DOHH2 (cell line): ENCODE measurements at regions not wholly inside any gene's neighbourhood (a gene's known extent, or its start where the extent isn't known, plus 50 kb on each side); places are given as distances from the start of the nearest gene placed in this dataset.

ENCODE experiments used
- H3F3A ChIP-seq: fragments of 200-600 bp; sonication (generic), shearing (Covaris generic); 2 replicates; pipeline ENCODE4 v1.6.0; 2016; ENCODE audit warnings: antibody characterized with exemption, mild to moderate bottlenecking; ENCODE audit not compliant: control insufficient read depth, insufficient read depth
- H3K27ac ChIP-seq: fragments of 200-600 bp; sonication (generic); 2 replicates; pipeline ENCODE4 v1.5.1; 2014; ENCODE audit warnings: low read depth, mild to moderate bottlenecking, low read length, moderate library complexity
- H3K27me3 ChIP-seq: fragments of 200-600 bp; sonication (generic); 2 replicates; pipeline ENCODE4 v1.6.1; 2014; ENCODE audit warnings: mild to moderate bottlenecking, low read length, mixed read lengths; ENCODE audit not compliant: control insufficient read depth
- H3K36me3 ChIP-seq: fragments of 200-600 bp; sonication (generic); 2 replicates; pipeline ENCODE4 v1.6.1; 2014; ENCODE audit warnings: mild to moderate bottlenecking, low read length, moderate library complexity, mixed read lengths; ENCODE audit not compliant: control insufficient read depth
- H3K4me1 ChIP-seq: fragments of 200-600 bp; sonication (generic); 2 replicates; pipeline ENCODE4 v1.6.1; 2014; ENCODE audit warnings: mild to moderate bottlenecking, low read length, mixed read lengths; ENCODE audit not compliant: control insufficient read depth
- H3K4me2 ChIP-seq: fragments of 200-600 bp; sonication (generic); 2 replicates; pipeline ENCODE4 v1.6.0; 2014; ENCODE audit warnings: mild to moderate bottlenecking, low read length, moderate library complexity
- H3K4me3 ChIP-seq: fragments of 200-600 bp; sonication (generic); 2 replicates; pipeline ENCODE4 v1.5.1; 2014; ENCODE audit warnings: mild to moderate bottlenecking, low read length, mixed read lengths
- H3K79me2 ChIP-seq: fragments of 200-600 bp; sonication (generic); 2 replicates; pipeline ENCODE4 v1.6.1; 2014; ENCODE audit warnings: mild to moderate bottlenecking, low read length, mixed read lengths; ENCODE audit not compliant: control insufficient read depth
- H3K9me2 ChIP-seq: fragments of 200-600 bp; sonication (generic); replicated peaks from 2 replicates; pipeline ENCODE4 v1.6.1; 2014; ENCODE audit warnings: mild to moderate bottlenecking, low read length, mixed read lengths; ENCODE audit not compliant: control insufficient read depth
- H3K9me3 ChIP-seq: fragments of 200-600 bp; sonication (generic); 2 replicates; pipeline ENCODE4 v1.6.1; 2014; ENCODE audit warnings: antibody characterized with exemption, low read length, mixed read lengths; ENCODE audit not compliant: control insufficient read depth, insufficient read depth
- H4K20me1 ChIP-seq: fragments of 200-600 bp; sonication (generic); 2 replicates; pipeline ENCODE4 v1.6.0; 2014; ENCODE audit warnings: low read depth, mild to moderate bottlenecking, antibody characterized with exemption, low read length, moderate library complexity; ENCODE audit not compliant: control insufficient read depth, insufficient read depth
- CTCF ChIP-seq: fragments of 200-600 bp; sonication (generic); IDR thresholded peaks from one replicate; pipeline ENCODE4 v1.5.1; 2014; ENCODE audit warnings: antibody characterized with exemption, mild to moderate bottlenecking, low read depth, low read length; ENCODE audit not compliant: poor library complexity, severe bottlenecking
- EZH2phosphoT487 ChIP-seq: fragments of 200-600 bp; sonication (generic); IDR thresholded peaks from 2 replicates; pipeline ENCODE4 v1.6.1; 2017; ENCODE audit warnings: borderline replicate concordance, mild to moderate bottlenecking, antibody characterized with exemption, low read length, moderate library complexity, mixed read lengths

DNA sequence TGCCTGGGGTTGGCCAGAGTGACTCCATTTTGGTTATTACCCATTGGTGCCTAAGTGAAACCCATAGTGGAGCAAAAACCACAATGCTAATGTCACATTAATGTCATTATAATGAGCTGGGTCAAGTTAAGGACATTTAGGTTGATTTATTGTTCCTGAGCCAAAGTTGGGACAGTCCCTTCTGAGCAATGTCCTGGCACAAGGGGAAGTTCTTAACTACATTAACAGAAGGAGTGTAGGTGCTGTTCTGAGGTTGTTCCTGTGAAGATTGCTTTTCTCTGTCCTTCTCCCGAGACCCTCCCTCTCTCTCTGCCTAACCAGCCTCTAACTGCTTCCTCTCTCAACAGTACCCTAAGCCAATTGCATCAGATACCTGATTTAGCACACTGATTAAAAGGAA, 1956.8 kb upstream of the PCDH10 start:
- Histone ChIP-seq H3K27me3 (no peaks in the 10 kb centered on the region), H3K9me2 (no peaks in the 10 kb centered on the region; the same call in 1 of the 2 replicates), H3K79me2 (no peaks in the 10 kb centered on the region), H3K4me1 (no peaks in the 10 kb centered on the region), H3K36me3 (no peaks in the 10 kb centered on the region), H3K4me2 (no peak overlapping the region), H3K4me3 (no peak overlapping the region), H4K20me1 (no peaks in the 10 kb centered on the region), H3K9me3 (peaks cover 4% of the 10 kb centered on the region), H3K27ac (no peak overlapping the region), H3F3A (no peaks in the 10 kb centered on the region)
- TF ChIP-seq EZH2phosphoT487 (no peak), CTCF (no peak)

DNA sequence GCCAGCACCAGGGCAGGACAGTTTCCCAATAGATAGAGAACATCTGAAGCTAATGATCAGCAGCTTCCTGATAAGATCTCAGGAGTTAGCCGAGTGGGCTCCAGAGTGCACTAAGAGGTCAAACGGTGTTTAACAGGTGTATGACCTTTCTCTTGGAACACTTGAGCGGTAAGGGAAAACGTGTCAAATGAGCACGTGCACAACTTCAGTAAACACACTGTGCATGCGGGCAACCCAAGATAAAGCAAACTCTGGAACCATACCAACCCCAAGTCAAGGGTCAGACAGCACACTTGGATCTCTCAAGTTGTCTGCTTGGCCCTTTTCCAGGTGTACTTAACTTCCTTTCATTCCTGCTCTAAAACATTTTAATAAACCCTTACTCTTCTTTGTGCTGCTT, 1941.5 kb upstream of the PCDH10 start:
- H3K36me3 ChIP-seq: no peaks in the 10 kb centered on the region
- H3K9me3 ChIP-seq: no peaks in the 10 kb centered on the region
- H3K9me2 ChIP-seq: no peaks in the 10 kb centered on the region
- H4K20me1 ChIP-seq: no peaks in the 10 kb centered on the region
- no peaks in the 10 kb centered on the region for H3K79me2 ChIP-seq
- no peaks in the 10 kb centered on the region for H3K4me1 ChIP-seq
- TF ChIP-seq CTCF: no peak
- TF ChIP-seq EZH2phosphoT487: no peak
- no peak overlapping the region for H3K4me2 ChIP-seq
- no peaks in the 10 kb centered on the region for H3K27me3 ChIP-seq
- no peaks in the 10 kb centered on the region for H3F3A ChIP-seq
- H3K27ac ChIP-seq: no peak overlapping the region
- H3K4me3 ChIP-seq: no peak overlapping the region

- no peaks in the 10 kb centered on the region for H3K4me1 ChIP-seq
- H3K36me3 ChIP-seq: no peaks in the 10 kb centered on the region
- no peak for TF ChIP-seq EZH2phosphoT487
- TF ChIP-seq CTCF: no peak
- H3K27ac ChIP-seq: no peak overlapping the region
- no peaks in the 10 kb centered on the region for H3K79me2 ChIP-seq
- no peaks in the 10 kb centered on the region for H3K9me3 ChIP-seq
- no peaks in the 10 kb centered on the region for H3F3A ChIP-seq
- H3K4me2 ChIP-seq: no peak overlapping the region
- no peaks in the 10 kb centered on the region for H4K20me1 ChIP-seq
- H3K27me3 ChIP-seq: no peaks in the 10 kb centered on the region
- H3K9me2 ChIP-seq: no peaks in the 10 kb centered on the region
- no peak overlapping the region for H3K4me3 ChIP-seq
These were observed 1900.8 kb upstream of the PCDH10 start for GRCh38 chr4:131248314-131248713.

- Histone ChIP-seq H3K4me1 (no peaks in the 10 kb centered on the region), H3K36me3 (no peaks in the 10 kb centered on the region), H3K4me2 (no peak overlapping the region), H3K9me3 (no peaks in the 10 kb centered on the region), H4K20me1 (no peaks in the 10 kb centered on the region), H3F3A (no peaks in the 10 kb centered on the region), H3K27me3 (no peaks in the 10 kb centered on the region), H3K27ac (no peak overlapping the region), H3K79me2 (no peaks in the 10 kb centered on the region), H3K4me3 (no peak overlapping the region), H3K9me2 (no peaks in the 10 kb centered on the region)
- TF ChIP-seq CTCF: no peak
- TF ChIP-seq EZH2phosphoT487: no peak
These were observed 1897.8 kb upstream of the PCDH10 start for GRCh38 chr4:131251321-131251720.
